Upper lobe of left lung (tissue), 6 donors: ENCODE measurements at regions not wholly inside any gene's neighbourhood (a gene's known extent, or its start where the extent isn't known, plus 50 kb on each side); places are given as distances from the start of the nearest gene placed in this dataset.

Experiments used
- ATAC-seq, 2 donors: fragments of 200-7000 bp; cut with Tn5 transposase; one replicate each; pipeline ENCODE4 v1.9.1; 2022; ENCODE audit warnings: mild to moderate bottlenecking in 2 of 2, moderate library complexity in 2 of 2; ENCODE audit not compliant: low FRiP score in 2 of 2
- DNase-seq, 2 donors: peaks; one replicate each; pipeline ENCODE4 v3.0.0-alpha.2; 2019 to 2020
- H3K27ac ChIP-seq, 4 donors: fragments of 200-600 bp; sonication (generic); one replicate each; pipeline ENCODE4 v1.5.1; 2016 to 2019
- H3K27me3 ChIP-seq, 4 donors: fragments of 200-600 bp; sonication (generic); one replicate each; pipeline ENCODE4 v1.5.1; 2017 to 2019
- H3K36me3 ChIP-seq, 4 donors: fragments of 200-600 bp; sonication (generic); one replicate each; pipeline ENCODE4 v1.5.1; 2016 to 2019
- H3K4me1 ChIP-seq, 4 donors: fragments of 200-600 bp; sonication (generic); one replicate each; pipeline ENCODE4 v1.5.1; 2018 to 2019
- H3K4me3 ChIP-seq, 4 donors: fragments of 200-600 bp; sonication (generic); one replicate each; pipeline ENCODE4 v1.5.1; 2017 to 2019; ENCODE audit warnings: mild to moderate bottlenecking in 2 of 4, moderate library complexity in 1 of 4
- H3K9me3 ChIP-seq, 4 donors: fragments of 200-600 bp; sonication (generic); one replicate each; pipeline ENCODE4 v1.5.1; 2018 to 2019
- EP300 ChIP-seq, 4 donors: sonication (generic); formaldehyde crosslinking; IDR thresholded peaks; one replicate each; pipeline ENCODE4 v1.5.1; 2017; ENCODE audit warnings: antibody characterized with exemption in 4 of 4, control low read depth in 2 of 4
- POLR2A ChIP-seq, 4 donors: fragments of 450-650 bp; IDR thresholded peaks; one replicate each; pipeline ENCODE4 v1.5.1; 2016 to 2017; ENCODE audit warnings: antibody characterized with exemption in 4 of 4, mild to moderate bottlenecking in 2 of 4
- POLR2AphosphoS5 ChIP-seq, 2 donors: sonication (generic); formaldehyde crosslinking; IDR thresholded peaks; one replicate each; pipeline ENCODE4 v1.5.1; 2017; ENCODE audit warnings: antibody characterized with exemption in 2 of 2
- WGBS, 2 donors: methylation state at CpG; one replicate each; pipeline ENCODE4 v1.1.5; 2017 to 2018; 5-methylcytosine and 5-hydroxymethylcytosine counted together
- TF ChIP-seq, protein P1 (sequence below), 6 experiments: fragments of 450-650 bp in 4 of 6; fragments of 200-600 bp in 2 of 6; sonication (generic) in 2 of 6; IDR thresholded peaks; one replicate each; pipeline ENCODE4 v1.5.1; 2016 to 2019; ENCODE audit warnings: antibody characterized with exemption in 6 of 6
- donor health status: DM: no; HTN: no; CAD: no; lungs with moderate emphysema.
- donor health status: DM: no; HTN: yes; CAD: no; lungs with severe emphysema.

DNA sequence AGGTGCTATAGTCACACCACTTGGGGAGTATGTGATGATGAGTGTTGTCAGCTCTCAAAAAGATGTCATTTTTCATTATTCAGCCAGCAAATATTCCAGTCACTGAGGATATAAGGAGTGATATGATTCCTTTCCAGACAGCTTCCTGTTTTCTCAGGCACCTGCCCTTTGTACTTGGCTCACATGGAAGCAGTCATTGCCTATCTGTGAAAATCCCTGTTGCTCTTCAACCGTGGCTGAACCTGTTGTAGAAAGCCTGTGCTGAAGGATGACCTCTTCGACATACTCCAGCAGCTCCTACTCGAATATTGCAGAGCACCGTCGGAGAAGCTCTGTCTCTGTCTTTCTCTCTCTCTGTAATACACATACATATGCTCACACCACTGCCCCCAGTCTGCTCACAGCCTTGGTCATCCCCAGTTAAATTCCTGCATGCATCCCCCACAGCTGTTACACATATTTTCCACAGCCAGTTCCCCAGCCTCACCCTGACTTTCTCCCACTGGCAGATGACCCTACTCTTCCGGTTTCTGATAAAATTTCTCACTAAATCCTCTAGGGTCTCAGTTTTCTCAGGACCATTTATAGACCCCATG lies 204.2 kb upstream of the ARGLU1 start:
- H3K9me3 ChIP-seq = peaks cover 0 to 16% (median 11%) of the 10 kb centered on the region in 4 donors
- H3K27me3 ChIP-seq = no peaks in the 10 kb centered on the region
- WGBS, 2 donors = 65 to 68% methylated on average over 6 of the region's 6 CpGs
- no peaks in the 10 kb centered on the region for H3K36me3 ChIP-seq
- ATAC-seq = no peak
- no peak overlapping the region for H3K27ac ChIP-seq
- TF ChIP-seq, protein P1, sequence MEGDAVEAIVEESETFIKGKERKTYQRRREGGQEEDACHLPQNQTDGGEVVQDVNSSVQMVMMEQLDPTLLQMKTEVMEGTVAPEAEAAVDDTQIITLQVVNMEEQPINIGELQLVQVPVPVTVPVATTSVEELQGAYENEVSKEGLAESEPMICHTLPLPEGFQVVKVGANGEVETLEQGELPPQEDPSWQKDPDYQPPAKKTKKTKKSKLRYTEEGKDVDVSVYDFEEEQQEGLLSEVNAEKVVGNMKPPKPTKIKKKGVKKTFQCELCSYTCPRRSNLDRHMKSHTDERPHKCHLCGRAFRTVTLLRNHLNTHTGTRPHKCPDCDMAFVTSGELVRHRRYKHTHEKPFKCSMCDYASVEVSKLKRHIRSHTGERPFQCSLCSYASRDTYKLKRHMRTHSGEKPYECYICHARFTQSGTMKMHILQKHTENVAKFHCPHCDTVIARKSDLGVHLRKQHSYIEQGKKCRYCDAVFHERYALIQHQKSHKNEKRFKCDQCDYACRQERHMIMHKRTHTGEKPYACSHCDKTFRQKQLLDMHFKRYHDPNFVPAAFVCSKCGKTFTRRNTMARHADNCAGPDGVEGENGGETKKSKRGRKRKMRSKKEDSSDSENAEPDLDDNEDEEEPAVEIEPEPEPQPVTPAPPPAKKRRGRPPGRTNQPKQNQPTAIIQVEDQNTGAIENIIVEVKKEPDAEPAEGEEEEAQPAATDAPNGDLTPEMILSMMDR (IDR thresholded peaks at IDR 0.05) = no peak
- TF ChIP-seq POLR2A (IDR thresholded peaks at IDR 0.05) (no peak), EP300 (IDR thresholded peaks at IDR 0.05) (no peak), POLR2AphosphoS5 (IDR thresholded peaks at IDR 0.05) (no peak)
- DNase-seq = no peak
- no peak overlapping the region for H3K4me3 ChIP-seq
- H3K4me1 ChIP-seq = no peaks in the 10 kb centered on the region

DNA sequence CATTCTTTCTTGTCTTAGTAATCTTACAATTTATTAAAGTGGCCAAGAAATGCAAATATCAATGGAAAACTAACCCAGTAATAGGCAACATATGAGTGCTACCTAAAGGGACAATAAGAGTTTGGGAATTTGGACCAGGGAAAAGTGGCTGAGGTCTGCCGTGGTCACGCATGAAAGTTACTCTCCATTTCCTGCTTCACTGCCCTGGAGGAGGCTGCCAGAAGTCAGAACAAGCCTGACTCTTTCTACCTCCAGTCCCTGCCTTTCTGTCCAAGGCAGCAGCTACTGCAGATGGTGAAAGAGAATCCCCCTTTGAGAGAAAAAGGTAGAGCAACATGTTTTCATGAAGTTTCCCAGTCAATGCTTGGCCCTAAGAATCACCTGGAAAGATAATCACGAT lies 201.1 kb upstream of the ARGLU1 start:
- 81 to 83% methylated on average over 3 of the region's 3 CpGs for WGBS, 2 donors
- Histone ChIP-seq H3K36me3 (no peaks in the 10 kb centered on the region), H3K27me3 (no peaks in the 10 kb centered on the region), H3K4me3 (no peak overlapping the region), H3K9me3 (peaks cover 0 to 19% (median 13%) of the 10 kb centered on the region in 4 donors), H3K4me1 (no peaks in the 10 kb centered on the region), H3K27ac (no peak overlapping the region)
- ATAC-seq (no peak), DNase-seq (no peak)
- TF ChIP-seq POLR2AphosphoS5 (IDR thresholded peaks at IDR 0.05) (no peak), EP300 (IDR thresholded peaks at IDR 0.05) (no peak), POLR2A (IDR thresholded peaks at IDR 0.05) (no peak)
- TF ChIP-seq, protein P1 (IDR thresholded peaks at IDR 0.05) = no peak

- Histone ChIP-seq H3K27me3 (no peaks in the 10 kb centered on the region), H3K9me3 (peaks cover 0 to 9% (median 8%) of the 10 kb centered on the region in 4 donors), H3K27ac (no peak overlapping the region), H3K36me3 (no peaks in the 10 kb centered on the region), H3K4me1 (no peaks in the 10 kb centered on the region), H3K4me3 (no peak overlapping the region)
- DNase-seq (no peak), ATAC-seq (no peak)
- 86 to 99% methylated on average over 3 of the region's 3 CpGs for WGBS, 2 donors
- TF ChIP-seq POLR2AphosphoS5 (IDR thresholded peaks at IDR 0.05) (no peak), POLR2A (IDR thresholded peaks at IDR 0.05) (no peak), EP300 (IDR thresholded peaks at IDR 0.05) (no peak)
- TF ChIP-seq, protein P1 (IDR thresholded peaks at IDR 0.05) = no peak
Observed at GRCh38 chr13:106762708-106763107, 194.8 kb upstream of the ARGLU1 start.

DNA sequence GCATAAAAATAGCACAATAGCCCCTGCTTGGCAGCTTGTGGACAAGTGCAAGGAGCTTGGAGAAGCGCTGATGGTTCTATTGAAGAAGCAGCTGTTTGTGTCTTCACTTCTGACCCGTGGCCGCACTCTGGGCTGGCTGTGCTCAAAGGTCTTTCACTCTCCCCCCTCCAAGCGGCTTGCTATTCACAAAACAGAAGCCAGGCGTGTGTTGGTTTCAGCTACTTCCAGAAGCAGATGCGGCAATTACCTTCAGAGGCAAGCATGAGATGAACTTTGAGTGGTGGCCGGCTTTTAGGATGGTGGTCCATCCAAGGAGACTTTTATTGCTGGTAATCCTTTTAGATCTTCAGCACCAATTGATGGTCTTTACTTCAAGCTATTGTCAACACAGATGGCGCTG lies 188.5 kb upstream of the ARGLU1 start:
- no peaks in the 10 kb centered on the region for H3K9me3 ChIP-seq
- H3K36me3 ChIP-seq = no peaks in the 10 kb centered on the region
- no peak for DNase-seq
- H3K27ac ChIP-seq = no peak overlapping the region
- no peak overlapping the region for H3K4me3 ChIP-seq
- ATAC-seq = no peak
- H3K27me3 ChIP-seq = no peaks in the 10 kb centered on the region
- peaks cover 0 to 8% (median 1%) of the 10 kb centered on the region in 4 donors for H3K4me1 ChIP-seq
- WGBS, 2 donors = 77 to 79% methylated on average over 8 of the region's 8 CpGs
- TF ChIP-seq, protein P1 (IDR thresholded peaks at IDR 0.05) = no peak
- TF ChIP-seq EP300 (IDR thresholded peaks at IDR 0.05) = no peak
- no peak for TF ChIP-seq POLR2A (IDR thresholded peaks at IDR 0.05)
- TF ChIP-seq POLR2AphosphoS5 (IDR thresholded peaks at IDR 0.05) = no peak

GRCh38 chr13:106755542-106755941 lies 187.6 kb upstream of the ARGLU1 start:
- Histone ChIP-seq H3K4me1 (peaks cover 0 to 8% (median 1%) of the 10 kb centered on the region in 4 donors), H3K9me3 (no peaks in the 10 kb centered on the region), H3K4me3 (no peak overlapping the region), H3K36me3 (no peaks in the 10 kb centered on the region), H3K27me3 (no peaks in the 10 kb centered on the region), H3K27ac (no peak overlapping the region)
- ATAC-seq = no peak
- TF ChIP-seq EP300 (IDR thresholded peaks at IDR 0.05) = no peak
- TF ChIP-seq, protein P1 (IDR thresholded peaks at IDR 0.05) = no peak
- no peak for TF ChIP-seq POLR2AphosphoS5 (IDR thresholded peaks at IDR 0.05)
- no peak for TF ChIP-seq POLR2A (IDR thresholded peaks at IDR 0.05)
- no peak for DNase-seq
- 78 to 87% methylated on average over 9 of the region's 9 CpGs for WGBS, 2 donors
